ENCODE measurements at regions not wholly inside any gene's neighbourhood (a gene's known extent, or its start where the extent isn't known, plus 50 kb on each side); places are given as distances from the start of the nearest gene placed in this dataset.
"Not testable (repeated sequence)": the region's sequence is repeated elsewhere in the genome, so short reads cannot be mapped to it uniquely, and the experiment has no call there.

DNA sequence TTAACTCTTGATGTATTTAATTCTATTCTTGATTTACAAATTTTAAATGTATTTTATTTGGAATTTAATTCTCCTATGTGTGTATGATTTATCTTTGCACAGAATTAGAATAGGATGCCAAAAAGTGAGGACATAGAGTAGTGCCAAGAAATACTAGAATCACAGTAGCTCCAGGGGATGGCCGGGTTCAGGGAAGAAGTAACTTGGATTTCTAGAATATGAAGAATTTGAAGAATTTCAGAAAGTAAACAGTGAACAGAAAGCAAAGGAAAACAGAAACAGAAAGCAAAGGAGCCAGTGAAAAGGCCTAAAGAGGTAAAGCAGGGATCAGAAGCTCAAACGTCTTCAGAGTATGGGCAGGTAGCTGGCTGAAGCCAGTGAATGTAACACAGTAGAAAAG is 1187.6 kb downstream of the RPA4 start:
- peak; percentile 6 for DNase-seq

DNA sequence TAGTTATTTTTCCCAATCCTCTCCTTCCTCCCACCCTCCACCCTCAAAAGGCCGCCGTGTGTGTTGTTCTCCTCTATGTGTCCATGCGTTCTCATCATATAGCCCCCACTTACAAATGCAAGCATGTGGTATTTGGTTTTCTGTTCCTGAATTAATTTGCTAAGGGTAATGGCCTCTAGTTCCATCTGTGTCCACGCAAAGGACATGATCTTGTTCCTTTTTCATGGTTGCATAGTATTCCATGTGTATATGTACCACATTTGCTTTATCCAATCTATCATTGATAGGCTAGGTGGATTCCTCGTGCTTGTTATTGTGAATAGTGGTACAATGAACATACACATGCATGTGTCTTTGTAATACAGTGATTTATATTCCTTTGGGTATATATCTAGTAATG is 1193.7 kb downstream of the RPA4 start:
- DNase-seq, result no peak

DNA sequence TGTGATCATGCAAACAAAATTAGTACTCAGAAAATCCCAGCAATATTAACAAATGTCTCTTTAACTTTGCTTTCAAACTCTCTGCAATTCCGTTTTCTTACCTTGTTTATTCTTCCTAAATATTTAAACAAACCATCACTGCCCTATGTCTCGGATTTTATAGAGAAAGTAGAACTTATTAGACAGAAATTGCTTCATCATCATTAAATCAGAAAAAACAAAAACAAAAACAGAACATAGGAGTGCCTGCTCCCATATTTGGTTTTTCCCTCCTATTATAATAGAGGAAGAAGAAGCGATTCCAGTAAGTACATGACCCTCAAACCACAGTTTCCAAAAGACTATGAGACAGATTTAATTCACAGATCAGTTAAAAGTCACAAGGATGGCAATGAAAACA is 1228.0 kb downstream of the RPA4 start:
- no peak for DNase-seq

DNA sequence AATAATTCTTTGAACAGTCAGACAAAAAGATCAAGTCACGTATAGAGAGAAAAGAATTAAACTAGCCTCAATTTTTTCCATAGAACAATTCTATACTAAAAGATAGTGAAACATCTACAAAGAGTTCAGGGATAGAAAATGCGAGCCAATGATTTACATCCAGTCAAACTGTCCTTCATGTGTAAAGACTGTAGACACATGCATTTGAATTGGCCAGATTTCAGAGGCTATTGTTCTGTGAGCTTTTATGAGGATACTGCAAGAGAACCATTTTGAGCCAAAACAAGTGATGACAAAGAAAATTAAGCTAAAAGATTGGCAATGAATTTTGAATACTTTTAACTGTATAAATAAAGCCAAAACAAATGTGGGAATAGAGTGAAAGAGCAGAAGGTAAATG is 1230.3 kb downstream of the RPA4 start:
- DNase-seq, result no peak

DNA sequence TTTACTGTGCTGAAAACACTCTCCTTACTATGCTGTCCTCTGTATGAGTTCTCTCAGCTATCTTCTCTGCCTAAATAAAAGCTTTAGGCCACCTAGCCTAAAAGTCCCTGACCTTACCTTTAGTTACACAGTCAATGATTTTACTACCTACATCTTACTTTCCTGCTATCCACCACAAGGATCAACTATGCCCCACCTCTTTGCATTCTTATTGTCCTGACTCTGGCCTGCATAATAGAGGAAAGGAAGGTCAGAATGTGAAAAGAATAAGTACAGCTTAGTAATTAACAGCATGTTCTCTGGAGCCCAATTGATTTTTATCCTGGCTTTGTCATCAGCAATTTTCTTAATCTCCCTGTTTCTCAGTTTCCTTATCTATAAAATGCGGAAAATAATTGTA is 1257.8 kb downstream of the RPA4 start:
- DNase-seq, result no peak

DNA sequence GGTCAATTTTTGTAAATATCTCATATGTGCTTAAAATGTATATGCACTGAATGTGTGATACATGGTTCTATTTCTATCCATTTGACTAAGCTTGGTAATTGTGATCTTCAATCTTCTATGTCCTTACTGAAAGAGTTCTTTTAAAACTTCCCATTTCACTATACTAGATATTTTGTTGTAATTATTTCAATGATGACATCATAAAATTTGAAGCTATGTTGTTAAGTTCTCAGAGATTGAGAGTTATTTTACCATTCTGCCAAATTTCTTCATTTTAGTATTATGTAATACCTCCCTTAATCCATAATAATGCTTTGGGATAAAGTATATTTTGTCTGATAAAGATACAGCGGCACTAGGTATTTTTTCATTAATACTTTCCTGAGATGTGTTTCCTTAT is 1307.3 kb downstream of the RPA4 start:
- DNase-seq, result no peak

DNA sequence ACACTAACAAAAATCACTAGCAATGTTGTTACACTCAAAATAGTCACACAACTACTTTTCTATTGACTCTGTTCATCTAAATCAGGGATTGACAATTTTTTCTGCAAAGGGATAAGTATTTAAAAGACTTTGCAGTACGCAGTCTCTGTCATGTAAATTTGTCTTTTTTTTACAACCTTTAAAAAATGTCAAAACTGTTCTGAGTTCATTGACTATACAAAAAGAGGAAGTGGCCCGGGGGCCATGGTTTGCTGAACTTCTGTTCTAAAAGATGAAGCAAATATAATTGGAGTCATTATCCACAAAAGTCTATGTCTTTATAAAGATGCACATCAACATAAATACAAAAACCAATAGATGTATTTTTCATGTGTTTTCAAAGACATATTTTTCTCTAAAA is 1310.3 kb downstream of the RPA4 start:
- DNase-seq, result peak; percentile 61

DNA sequence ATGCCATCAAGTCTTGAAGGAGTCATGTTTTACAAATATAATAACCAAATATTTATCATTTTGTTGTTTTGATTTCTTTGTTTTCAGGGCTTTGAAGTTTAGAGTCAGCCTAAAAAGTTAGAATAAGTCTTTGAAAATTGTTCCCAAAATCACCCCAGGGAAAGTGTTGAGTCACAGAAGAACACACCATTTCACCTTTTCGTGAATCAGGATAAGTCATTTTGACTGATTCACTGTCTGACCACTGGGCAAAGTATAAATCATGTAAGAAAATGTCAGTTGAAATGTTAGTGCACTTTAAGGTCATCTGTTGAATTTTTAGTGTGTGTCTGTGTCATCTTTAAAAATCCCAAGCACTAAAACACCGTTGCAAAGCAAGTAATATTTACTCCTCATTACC is 1320.1 kb downstream of the RPA4 start:
- no peak for DNase-seq

DNA sequence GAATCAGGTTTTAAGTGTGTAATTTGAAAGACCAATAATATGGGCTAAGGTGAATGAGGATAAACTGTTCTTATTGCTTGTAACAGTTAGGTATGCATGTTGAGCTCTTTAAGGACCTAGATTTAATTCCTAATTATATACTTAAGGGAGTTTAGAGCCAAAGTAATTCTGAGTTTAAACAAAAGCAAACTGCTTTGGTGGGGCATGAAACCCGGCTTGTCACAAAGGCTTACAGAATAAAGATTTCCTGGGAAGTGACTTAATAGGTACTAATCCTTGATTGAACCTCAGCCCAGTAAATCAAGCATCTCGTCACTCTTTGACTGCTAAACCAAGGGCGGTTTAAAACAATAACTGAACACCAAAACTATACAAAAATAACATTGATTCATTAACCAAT is 1324.2 kb downstream of the RPA4 start:
- no peak for DNase-seq

DNA sequence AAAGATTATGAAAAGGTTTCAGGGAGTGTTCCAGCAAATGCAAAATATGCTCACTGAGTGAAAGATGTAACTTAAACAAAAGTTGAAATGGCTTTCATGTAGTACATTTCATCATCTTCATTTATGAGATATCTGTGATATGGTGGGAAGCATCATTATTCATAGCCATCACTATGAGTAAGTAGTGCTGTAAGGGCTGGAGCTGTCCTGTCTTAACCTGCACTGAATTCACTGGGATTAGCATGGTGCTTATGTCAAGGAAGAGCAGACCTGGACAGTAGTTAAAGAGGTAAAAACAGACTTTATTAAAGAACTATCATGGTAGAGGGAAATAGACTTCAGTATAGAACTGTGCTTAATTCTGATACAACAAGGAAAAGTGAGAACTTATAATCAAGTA is 1347.3 kb downstream of the RPA4 start:
- DNase-seq, result no peak

DNA sequence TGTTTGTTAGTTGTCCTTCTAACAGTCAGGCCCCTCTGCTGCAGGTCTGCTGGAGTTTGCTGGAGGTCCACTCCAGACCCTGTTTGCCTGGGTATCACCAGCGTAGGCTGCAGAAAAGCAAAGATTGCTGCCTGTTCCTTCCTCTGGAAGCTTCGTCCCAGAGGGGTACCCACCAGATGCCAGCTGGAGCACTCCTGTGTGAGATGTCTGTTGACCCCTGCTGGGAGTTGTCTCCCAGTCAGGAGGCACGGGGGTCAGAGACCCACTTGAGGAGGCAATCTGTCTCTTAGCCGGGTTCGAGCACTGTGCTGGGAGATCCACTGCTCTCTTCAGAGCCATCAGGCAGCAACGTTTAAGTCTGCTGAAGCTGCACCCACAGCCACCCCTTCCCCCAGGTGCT is 1356.4 kb downstream of the RPA4 start:
- not testable (repeated sequence) for DNase-seq

DNA sequence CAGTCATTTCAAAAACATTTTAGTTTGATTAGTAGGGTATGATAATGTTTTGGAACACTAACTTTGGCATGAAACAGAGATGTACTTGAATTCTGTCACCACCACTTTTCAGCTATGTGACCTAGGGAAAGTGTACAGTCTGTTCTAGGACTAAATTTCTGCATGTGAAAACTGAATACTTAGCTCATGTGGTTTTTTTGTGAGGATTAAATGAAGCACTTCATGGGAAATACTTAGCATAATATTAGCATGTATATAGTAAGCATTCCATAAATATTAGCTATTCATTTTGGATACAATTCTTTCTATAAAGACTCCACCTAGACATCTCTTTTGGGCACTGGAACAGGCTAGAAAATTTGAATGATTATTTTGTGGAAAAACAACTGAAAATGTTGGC is 1379.4 kb downstream of the RPA4 start:
- no peak for DNase-seq

DNA sequence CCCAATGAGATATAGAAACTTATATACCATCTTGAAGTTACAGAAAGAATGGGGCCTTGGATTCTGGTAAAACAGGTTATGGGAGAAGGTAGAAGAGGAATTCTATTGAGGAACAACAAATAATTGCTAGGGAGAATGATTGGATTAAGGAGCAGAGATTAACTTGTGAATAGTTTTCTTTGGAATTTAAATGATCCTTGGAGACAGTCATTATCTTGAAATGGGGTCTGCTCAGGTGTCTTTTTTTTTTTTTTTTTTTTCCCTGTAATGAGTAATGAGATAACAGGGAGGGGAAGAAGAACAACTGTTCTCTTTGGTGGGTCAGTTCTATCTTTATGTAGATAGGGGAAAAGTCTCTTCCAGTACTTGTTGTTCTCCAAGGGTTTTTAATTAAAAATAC is 1406.0 kb downstream of the RPA4 start:
- DNase-seq, result no peak

DNA sequence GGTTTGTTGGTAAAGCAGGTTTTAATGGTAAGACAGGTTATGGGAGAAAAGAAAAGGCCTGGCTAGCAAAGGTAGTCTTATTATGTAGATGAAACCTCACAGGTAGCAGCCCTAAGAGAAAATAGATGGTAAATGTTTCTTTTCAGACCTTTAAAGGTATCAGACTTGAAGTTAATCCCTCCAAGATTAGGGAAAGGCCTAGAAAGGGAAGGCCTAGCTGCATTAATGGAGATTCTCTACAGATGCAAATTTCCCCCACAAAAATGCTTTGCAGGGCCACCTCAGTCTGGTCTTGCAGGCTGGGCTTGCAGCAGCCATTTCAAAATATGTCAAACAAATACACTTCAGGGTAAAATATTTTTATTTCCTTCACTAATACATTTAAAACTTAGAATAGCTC is 1410.6 kb downstream of the RPA4 start:
- DNase-seq, result no peak

DNA sequence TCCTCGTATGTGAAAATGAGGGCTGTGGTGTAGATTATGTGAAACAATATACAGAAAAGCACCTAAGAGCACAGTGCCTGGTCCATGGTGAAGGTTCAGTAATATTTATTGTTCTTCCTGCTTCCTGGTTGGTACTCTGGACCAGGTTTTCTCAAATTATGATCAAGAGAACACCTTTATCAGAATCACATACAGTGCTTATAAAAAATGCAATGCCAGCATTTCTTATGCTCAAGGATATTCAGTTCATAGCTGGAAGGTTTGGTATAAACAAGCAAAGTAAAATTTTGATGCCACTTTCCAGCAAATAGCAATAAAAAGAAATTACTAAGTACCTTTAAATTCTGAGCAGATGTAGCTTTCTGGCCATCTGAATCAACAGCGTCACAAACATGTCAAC is 1412.4 kb downstream of the RPA4 start:
- DNase-seq, result no peak

DNA sequence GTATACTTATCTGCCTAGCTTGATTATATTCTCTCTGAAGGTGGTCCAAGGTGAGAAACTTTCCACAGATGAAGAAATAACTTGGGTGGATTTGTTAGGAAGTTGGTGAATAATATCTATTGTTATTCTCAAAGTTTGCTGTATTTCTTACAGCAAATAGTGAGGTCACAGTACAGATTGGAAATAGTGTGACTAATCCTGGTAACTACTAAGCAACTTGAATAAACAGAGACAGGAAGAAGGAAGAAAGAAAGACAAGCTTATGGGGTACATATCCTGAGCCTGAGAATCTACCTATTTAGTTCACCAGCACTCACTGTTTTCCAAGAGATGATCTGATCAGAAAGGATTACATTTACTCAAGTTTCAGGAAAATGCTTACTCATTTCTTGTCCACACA is 1416.1 kb downstream of the RPA4 start:
- DNase-seq, result no peak

DNA sequence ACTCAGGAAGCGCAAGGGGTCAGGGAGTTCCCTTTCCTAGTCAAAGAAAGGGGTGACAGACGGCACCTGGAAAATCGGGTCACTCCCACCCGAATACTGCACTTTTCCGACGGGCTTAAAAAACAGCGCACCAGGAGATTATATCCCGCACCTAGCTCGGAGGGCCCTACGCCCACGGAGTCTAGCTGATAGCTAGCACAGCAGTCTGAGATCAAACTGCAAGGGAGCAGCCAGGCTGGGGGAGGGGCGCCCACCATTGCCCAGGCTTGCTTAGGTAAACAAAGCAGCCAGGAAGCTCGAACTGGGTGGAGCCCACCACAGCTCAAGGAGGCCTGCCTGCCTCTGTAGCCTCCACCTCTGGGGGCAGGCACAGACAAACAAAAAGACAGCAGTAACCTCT is 1416.8 kb downstream of the RPA4 start:
- not testable (repeated sequence) for DNase-seq

DNA sequence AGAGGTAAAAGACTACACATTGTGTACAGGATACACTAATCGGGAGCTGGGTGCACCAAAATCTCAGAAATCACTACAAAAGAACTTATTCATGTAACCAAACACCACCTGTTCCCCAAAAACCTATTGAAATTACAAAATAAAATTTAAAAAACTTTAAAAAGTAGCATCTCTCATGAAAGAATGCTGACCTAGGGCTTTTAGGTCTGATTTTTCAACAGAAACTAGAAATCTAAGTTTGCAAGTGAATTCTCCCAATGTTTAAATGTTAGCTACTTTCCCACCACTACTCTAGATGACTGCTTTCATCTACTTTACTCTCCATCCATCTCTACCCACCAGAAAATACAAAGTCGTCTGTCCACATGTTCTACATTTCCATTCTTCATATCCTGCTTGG is 1447.7 kb downstream of the RPA4 start:
- no peak for DNase-seq

DNA sequence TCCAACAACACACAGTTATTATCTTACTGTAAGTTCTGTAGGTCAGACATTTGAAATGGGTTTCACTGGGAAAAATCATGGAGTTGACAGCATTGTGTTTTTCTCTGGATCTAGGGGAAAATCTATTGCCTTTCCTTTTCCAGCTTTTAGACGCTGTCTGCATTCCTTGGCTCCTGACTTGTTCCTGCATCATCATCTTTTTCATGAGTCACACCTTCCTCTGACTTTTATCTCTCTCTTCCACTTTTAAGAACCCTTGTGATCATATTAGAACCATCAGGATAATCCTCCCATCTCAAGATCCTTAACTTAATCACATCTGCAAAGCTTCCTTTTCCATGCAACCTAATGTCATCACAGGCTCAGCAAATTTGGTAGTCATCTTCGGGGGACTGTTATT is 1454.8 kb downstream of the RPA4 start:
- no peak for DNase-seq

DNA sequence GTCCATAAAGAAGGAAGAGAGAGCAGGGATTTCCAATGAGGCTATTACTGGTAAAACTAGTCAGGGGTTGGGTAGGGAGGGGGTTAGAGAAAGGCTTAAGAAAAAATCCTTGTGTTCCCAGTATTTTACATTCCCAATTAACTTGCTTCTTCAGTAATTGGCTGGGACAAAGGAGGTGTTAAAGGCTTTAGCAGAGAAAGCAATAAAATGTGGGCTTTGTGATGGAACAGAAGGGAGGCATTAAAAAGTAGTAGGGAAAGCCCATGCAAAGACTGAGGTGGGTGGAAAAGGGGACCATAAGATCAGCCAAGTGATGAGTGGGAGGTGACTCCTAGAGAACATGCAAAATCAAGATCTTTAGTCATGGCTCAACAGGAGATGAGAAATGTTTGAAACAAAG is 1467.2 kb downstream of the RPA4 start:
- no peak for DNase-seq

DNA sequence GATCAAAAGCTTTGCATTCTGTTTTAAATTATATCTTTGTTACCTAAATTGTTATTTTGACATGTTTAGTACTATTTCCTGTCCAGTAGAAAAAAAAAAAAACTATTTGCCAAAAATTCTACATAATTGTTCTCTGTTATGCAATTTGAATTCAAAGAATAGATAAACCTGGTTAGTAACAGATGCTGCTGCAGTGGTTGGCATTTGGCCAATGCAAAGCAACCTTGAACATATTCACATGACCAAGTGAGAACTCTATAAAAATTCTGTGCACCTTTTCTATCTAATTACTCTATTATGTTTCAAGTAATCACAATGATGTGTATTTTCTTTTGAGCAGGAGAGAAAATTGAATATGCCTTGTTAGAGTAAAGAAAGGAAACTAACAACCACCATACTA is 1473.4 kb downstream of the RPA4 start:
- peak; percentile 36 for DNase-seq

DNA sequence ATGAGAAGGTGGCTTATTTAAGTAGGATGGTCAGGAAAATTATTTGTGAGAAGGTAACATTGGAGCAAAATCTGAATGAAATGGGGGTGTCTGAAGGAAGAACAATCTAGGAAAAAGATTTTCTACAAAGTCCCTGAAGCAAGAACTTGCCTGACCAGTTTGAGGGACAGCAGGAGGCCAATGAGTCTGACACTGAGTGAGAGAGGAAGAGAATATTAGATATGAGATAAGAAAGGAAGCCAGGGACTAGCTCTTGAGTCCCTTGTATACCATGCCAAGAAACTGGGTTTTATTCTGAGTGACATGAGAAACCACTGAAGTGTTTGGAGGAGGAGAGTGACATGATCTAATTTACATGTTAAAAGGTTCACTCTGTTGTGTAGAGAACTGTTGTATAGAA is 1478.9 kb downstream of the RPA4 start:
- DNase-seq, result no peak

DNA sequence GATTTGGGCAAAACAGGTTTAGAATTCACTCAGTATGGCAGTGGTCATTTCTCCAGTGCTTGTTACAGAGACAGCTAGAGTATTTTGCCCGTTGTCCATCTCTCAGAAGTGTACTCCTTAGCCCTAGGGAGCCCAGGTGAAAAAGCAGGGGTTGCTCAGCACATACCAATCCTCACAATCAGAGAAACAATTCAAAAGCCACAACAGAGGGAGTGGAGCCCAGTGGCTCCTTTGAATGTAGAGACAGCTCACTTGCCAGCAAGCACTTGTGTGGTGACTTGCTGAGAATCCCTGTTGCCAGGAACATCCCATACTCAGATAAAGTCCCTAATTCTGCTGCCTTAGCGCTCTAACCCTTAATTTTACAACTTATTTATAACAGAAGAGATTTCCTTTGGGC is 1488.3 kb downstream of the RPA4 start:
- DNase-seq, result no peak

DNA sequence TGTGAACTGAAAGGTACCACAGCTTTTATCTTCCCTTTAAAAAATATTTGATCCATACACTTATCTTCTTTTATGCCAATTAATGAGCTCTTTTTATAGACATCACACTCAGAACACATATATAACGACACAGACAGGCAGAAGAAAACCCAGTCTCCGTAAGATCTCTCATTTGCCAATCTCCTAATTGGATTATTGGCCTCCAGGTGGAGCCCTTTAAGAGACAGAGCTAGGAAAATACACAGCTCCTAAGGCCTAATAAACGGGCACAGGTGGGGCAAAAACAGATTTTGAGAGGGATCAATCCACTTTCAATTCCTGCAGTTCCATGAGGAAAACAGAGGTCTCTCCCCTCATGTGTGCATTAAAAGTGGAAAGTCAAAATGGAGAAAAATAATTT is 1495.4 kb downstream of the RPA4 start:
- no peak for DNase-seq

DNA sequence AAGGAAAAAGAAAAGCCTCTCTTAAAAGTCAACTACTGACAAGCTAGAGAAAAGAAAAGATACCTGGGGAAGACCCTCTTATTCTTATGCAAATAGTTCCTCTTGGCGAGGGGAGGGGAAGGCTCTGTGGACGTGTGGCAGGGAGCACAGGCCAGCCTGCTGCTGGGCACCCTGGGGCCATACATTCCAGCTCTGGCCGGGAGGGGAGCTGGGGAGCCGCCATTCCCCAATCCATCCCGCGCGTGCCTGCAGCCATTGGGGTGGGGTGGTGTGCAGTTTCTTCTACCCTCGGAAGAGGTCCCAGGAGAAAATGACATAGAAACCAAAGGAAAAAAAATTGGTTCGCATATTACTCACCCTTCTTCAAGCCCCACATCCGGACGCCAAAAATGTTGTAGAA is 1496.4 kb downstream of the RPA4 start:
- no peak for DNase-seq

DNA sequence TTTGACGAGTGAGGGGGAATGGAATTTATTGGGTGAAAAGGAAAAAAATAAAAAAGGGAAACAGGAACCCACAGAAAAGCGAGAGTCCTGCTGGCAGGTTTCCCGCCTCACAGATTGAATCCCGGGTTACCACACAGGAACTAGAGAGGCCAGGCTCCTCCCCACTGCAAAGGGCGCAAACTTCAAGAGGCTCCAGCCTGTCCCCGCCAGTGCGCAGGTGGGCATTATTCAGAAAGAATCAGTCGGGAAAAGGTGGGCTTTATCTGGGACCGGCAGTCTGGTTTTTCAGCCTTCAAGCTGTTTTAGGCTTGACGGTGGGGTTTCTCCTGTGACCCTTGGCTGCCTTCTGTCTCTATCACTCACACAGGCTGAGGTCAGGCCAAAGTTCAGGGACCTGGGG is 1496.8 kb downstream of the RPA4 start:
- DNase-seq, result no peak
